HG02885 (cell line): ENCODE measurements at regions not wholly inside any gene's neighbourhood (a gene's known extent, or its start where the extent isn't known, plus 50 kb on each side); places are given as distances from the start of the nearest gene placed in this dataset.

ENCODE experiments used
- ATAC-seq: cut with Tn5 transposase; IDR thresholded peaks from one replicate; pipeline ENCODE4 v1.9.1; 2021; ENCODE audit warnings: mild to moderate bottlenecking; ENCODE audit not compliant: unreplicated experiment, poor library complexity

DNA sequence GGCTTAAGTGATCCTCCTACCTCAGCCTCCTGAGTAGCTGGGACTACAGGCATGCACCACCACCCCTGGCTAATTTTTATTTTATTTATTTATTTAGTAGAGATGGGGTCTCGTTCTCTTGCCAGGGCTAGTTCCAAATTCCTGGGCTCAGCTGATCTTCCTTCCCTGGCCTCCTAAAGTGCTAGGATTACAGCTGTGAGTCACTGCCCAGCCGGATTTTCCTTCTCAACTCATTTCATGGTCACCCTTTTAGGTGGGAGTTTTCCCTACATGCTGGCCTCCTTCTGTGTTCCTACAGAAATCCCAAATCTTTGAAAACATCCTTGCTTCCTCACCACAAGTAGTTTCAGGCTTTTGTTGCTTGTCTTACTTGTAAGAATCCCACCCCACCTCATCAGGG is 102.1 kb upstream of the SIAH1 start:
- no peak for ATAC-seq

DNA sequence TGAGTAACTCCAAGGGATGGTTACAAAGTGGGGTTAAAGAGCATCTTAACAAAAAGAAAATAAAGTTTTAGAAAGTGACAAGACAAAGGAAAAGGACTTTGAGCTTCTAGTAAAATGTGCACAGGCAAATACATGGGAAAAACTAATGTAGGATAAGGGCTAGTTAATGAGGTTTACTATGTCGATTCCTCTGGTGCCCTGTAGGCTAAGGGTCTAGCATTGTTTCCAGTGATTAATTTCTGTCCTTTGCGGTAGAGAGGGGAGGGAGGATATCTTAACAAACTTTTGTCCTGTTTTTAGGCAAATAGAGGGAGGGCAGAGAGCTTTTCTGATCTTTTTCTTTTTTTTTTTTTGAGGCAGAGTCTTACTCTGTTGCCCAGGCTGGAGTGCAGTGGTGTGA is 96.6 kb upstream of the SIAH1 start:
- ATAC-seq = no peak

GRCh38 chr16:48481211-48481610 is 96.0 kb upstream of the SIAH1 start:
- ATAC-seq = no peak

- ATAC-seq = no peak
These were observed 94.7 kb upstream of the SIAH1 start for GRCh38 chr16:48479955-48480354.

DNA sequence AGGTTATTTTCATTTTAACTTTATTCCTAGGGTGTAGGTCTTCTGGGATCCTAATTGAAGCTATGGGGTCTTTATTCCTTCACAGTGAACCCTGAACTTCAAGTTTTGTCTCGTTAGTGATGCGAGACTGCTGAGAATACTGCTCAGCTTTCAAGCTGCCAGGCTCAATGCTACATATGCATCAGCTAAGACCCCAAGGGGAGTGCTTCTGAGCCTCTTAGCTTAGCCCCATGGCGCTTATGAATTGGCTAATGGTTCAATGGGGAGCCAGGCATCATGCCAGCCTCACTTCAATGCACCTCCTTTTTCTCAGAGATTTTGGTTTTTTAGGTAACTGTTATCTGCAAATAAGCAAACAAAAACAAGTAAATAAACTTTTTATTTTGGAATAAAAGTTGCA is 94.1 kb upstream of the SIAH1 start:
- no peak for ATAC-seq

- ATAC-seq = no peak
These were observed 93.2 kb upstream of the SIAH1 start for GRCh38 chr16:48478393-48478792.

DNA sequence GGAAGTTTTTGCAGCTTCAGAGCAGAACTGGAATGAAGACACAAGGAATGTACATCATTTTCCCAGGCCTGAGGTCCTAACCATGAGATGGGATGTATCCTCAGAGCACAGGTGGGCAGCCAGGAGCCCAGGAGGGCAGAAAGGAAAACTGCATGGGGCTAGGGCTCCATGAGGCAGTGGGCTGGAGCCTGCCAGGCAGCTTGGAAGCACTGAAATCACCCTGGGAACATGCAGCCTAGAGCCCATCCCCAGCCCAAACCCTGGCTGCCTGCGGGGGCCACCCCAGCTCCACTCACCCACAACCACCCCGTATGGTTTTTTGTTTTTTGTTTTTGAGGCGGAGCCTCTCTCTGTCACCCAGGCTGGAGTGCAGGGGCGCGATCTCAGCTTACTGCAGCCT is 86.2 kb upstream of the SIAH1 start:
- ATAC-seq = no peak

DNA sequence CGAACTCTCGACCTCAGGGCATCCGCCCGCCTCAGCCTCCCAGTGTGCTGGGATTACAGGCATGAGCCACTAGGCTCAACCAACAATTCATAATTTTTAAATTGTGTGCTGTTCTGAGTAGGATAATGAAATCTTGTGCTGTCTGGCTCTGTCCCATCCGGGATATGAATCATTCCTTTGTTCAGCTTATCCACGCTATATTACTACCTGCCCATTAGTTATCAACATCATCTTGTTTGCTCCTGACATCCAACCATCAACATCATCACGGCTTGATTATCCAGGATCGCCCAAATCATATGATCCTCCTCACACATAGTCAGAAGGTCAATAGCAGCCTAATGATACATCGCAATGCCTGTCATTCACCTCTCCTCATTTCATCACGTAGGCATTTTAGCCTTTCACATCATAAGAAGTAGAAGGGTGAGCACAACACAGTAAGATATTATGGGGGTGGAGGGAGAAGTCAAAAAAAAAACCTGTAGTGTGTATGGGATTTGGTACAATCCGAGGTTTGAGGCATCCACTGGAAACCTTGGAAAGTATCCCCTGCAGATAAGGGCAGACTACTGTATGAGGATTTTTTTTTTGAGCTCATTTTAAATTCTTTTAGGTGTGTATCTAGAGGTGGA is 77.0 kb upstream of the SIAH1 start:
- ATAC-seq = no peak

GRCh38 chr16:48459167-48459566 is 74.0 kb upstream of the SIAH1 start:
- peak; percentile 37 for ATAC-seq

DNA sequence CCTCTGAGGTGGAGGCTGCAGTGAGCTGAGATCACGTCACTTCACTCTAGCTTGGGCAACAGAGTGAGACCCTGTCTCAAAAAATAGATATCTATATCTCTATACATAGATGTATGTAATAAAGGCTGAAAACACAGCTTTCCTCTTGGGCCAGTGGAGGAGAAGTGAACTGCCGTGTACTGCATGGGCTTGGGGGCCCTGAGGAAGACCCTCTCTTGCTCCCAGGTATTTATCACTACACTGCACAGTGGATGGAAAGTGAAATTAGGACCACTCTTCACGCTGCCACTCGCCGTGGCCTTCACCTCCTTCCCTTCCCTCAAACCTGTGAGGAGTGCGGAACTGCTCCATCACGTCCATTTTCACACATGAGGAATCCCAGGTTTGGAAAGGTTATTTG is 68.8 kb upstream of the SIAH1 start:
- ATAC-seq = no peak

- ATAC-seq = no peak
These were observed 68.0 kb upstream of the SIAH1 start for GRCh38 chr16:48452991-48453760.

GRCh38 chr16:48451323-48451722 is 66.1 kb upstream of the SIAH1 start:
- ATAC-seq = no peak

DNA sequence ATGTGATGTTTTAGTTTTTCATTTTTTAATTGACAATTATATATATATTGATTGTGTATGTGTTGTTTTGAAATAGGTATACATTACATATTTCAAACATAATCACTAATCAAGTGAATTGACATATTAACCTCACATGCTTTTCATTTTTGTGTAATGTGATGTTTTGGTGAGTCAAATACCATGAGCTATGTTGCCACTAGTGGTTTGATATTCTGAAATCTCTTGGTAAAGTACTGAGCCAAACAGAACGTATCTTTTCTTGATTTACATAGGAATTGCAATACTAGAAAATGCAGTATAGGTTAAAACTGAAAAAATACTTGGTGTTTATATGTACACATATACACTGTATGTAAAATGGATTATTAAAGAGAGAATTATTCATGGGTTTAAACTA is 65.2 kb upstream of the SIAH1 start:
- no peak for ATAC-seq

GRCh38 chr16:48448841-48449481 is 63.7 kb upstream of the SIAH1 start:
- ATAC-seq = no peak

- no peak for ATAC-seq
These were observed 62.8 kb upstream of the SIAH1 start for GRCh38 chr16:48447940-48448536.

- no peak for ATAC-seq
These were observed 62.2 kb upstream of the SIAH1 start for GRCh38 chr16:48447428-48447827.

DNA sequence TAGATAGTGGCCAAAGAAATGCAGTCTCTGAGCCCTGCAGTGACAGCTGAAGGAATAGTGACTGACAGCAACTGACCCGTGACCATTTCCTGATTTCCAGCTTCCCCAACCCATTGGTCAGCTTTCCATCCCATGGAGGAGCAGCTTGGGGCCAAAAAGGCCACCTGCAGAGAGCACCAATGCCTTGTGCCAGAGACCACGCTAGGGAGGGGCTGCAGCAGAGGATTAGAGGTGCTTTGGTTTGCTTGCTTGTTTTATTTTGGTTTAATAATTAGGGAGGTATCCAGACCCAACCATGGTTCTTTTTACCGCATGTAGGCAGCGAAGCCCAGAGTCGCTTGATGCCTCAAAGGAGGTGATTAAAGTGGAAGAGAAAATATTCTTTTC is 61.3 kb upstream of the SIAH1 start:
- ATAC-seq = no peak

DNA sequence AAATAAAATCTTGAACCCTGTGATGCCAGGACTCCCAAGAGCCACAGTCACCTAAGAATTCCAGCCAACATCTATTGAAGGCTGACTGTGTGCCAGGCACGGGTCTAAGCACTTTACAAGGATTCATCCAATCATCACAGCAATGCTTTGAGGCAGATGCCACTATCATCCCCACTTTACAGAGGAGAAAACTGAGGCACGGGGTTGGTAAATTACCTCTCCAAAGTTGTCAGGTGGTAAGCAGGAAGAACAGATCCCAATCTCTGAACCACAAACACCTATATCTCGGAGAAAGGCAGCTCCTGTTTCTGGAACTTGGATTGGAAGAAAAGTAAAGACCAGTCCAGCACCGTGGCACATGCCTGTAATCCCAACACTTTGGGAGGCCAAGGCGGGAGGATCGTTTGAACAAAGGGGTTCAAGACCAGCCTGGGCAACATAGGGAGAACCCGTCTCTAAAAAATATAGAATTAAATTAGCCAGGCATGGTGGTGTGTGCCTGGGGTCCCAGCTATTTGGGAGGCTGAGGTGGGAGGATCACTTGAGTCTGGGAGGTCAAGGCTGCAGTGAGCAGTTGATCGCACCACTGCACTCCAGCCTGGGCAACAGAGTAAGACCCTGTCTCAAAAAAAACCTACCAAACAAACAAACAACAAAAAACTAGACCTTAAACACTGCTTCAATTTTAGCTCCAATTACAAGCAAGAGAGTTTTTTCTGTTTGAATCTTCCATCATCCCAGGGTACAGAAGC is 60.7 kb upstream of the SIAH1 start:
- no peak for ATAC-seq

DNA sequence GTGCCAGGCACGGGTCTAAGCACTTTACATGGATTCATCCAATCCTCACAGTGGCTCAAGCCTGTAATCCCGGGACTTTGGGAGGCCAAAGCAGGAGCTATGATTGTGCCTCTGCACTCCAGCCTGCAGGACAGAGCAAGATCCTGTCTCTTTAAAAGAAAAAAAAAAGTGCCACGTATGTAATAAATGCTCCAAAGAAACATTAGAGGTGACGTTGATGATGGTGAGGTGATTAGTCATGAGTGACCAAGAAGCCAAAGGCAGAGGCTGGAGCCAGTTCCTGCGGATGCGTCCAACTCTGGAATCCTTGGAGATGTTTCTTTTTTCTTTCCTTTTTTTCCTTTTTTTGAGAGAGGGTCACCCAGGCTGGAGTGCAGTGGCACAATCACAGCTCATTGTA is 59.4 kb upstream of the SIAH1 start:
- no peak for ATAC-seq

DNA sequence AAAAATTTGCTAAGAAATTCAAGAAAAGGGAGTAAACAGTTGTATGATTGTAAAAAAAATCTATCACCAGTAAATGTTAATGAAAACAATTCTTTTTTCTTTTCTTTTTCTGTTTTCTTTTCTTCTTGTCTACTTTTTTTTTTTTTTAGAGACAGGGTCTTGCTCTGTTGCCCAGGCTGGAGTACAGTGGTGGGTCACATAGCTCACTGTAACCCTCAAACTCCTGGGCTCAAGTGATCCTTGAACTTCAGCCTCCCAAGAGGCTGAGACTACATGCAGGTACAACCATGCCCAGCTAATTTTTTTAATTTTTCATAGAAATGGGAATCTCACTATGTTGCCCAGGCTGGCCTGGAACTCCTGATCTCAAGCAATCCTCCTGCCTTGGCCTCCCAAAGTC is 57.2 kb upstream of the SIAH1 start:
- no peak for ATAC-seq

- ATAC-seq = no peak
These were observed 56.7 kb upstream of the SIAH1 start for GRCh38 chr16:48441863-48442279.
